GM21528 (cell line): ENCODE measurements at regions not wholly inside any gene's neighbourhood (a gene's known extent, or its start where the extent isn't known, plus 50 kb on each side); places are given as distances from the start of the nearest gene placed in this dataset.
"Not testable (repeated sequence)": the region's sequence is repeated elsewhere in the genome, so short reads cannot be mapped to it uniquely, and the experiment has no call there.

Experiments used
- ATAC-seq: cut with Tn5 transposase; IDR thresholded peaks from one replicate; pipeline ENCODE4 v1.9.1; 2021; ENCODE audit warnings: mild to moderate bottlenecking, moderate library complexity; ENCODE audit not compliant: unreplicated experiment, low FRiP score

DNA sequence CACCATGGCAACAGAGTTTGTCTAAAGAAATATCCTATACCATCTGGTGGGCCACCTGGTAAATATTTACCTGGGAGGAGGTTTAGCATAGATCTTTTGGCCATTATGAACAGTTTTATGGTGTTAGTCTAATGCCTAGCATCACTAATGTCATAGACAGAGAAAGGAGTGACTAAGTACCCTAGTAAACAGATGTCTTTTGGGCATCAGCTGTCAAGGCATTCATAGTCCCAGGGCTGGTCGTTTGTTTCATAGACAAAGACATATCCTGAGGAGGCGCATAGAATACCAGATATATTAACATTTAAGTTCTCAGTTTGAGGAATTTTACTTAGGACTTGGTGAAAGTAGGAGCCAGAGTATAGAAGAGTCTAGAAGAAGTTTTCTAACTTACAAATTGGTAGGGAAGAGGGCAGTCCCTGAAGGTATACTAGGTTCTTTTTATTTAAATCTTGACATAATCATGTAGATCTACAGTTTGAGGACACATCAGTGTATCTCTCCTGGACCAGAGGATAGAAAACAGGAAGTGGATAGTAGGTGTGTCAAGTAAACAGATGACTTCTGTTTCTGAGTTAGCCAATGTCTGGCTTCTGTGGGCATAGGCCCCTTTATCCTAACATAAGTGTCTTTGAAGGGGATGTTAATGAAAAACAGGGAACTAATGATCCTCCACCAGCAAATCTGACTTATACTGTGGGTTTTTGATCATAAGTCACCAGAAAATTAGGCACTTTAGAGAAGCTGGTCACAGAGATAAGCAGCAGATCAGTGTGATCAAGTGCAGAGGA, 105.0 kb upstream of the PRSS3 start:
- no peak for ATAC-seq

DNA sequence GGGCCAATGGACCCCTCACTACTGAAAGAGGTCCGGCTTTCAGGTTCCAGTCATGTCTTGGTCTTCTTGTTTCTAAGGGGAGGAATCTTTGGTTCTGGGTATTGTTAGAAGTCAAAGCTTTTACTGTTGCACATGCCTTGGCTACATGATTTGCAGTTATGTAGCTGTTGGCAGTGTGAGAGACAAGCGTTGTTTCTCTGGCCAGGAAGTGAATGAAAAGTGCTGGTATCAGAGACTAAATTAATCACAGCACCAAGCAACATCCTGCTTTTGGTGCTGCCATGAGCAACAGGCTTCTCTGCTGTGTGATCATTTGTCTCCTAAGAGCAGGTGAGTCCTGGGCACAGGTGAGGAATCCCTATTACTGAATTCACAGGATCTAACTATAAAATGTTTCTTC, 100.1 kb upstream of the PRSS3 start:
- no peak for ATAC-seq

DNA sequence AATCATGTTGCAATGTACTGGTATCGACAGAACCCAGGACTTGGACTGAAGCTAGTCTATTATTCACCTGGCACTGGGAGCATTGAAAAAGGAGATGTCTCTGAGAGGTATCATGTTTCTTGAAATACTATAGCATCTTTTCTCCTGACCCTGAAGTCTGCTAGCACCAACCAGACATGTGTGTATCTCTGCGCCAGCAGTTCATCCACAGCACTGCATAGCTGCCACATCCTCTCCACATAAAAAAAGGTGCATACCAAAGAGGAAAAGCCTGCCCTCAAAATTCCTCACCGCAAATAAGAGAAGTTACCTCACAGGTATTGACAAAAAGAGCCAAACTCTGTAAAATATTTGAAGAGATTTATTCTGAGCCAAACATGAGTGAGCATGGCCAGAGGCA, 99.5 kb upstream of the PRSS3 start:
- ATAC-seq: no peak

DNA sequence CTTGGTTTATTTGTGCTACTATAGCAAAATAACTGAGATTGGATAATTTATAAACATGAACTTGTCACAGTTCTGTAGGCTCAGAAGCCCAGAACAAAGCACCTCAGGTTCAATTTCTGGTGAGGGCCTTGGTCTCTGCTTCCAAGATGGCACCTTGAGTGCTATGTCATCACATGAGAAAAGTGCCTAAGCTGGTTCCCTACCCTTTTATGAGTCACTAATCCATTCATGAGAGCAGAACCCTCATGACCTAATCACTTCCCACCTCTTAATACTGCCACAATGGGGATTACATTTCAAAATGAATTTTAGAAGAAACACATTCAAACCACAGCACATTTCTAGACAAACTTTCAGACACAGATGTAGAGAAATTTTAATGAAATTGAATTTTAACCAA, 98.2 kb upstream of the PRSS3 start:
- ATAC-seq: no peak

DNA sequence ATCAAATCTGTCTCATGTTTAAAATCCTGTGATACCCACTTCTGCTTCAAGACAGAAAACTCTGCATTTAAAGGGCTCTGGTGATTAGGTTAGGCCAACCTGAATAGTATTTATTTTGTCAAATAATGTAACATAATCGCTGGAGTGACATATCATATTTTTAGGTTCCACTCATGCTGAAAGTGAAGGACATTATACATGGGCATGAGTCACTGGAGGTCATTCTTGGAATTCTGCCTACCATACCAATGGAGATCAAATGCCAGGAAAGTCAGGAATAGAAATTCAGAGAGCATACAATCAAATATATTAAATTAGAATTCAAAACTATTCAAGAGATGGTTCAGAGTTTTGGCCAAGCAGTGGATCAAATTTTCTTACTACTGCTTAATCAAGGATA, 97.1 kb upstream of the PRSS3 start:
- ATAC-seq: no peak

DNA sequence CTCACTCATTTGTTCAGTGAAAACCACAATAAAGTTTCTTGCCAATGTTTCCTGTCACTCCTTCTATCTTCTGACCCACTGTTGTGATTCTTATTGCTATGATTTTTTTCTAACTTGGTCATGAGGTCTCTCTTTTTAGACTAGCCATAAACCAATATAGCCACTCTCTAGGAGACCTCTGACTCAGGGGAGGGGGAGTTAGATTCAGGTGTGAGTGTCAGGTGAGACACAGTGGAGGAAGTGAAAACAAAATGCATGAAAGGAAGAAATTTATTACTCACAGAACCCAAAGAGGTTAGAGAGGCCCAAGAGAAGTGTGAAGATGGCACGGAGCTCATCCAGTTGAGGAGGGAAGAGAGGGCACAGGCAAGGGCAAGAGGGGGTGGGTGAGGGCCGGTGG, 94.4 kb upstream of the PRSS3 start:
- ATAC-seq: not testable (repeated sequence)

DNA sequence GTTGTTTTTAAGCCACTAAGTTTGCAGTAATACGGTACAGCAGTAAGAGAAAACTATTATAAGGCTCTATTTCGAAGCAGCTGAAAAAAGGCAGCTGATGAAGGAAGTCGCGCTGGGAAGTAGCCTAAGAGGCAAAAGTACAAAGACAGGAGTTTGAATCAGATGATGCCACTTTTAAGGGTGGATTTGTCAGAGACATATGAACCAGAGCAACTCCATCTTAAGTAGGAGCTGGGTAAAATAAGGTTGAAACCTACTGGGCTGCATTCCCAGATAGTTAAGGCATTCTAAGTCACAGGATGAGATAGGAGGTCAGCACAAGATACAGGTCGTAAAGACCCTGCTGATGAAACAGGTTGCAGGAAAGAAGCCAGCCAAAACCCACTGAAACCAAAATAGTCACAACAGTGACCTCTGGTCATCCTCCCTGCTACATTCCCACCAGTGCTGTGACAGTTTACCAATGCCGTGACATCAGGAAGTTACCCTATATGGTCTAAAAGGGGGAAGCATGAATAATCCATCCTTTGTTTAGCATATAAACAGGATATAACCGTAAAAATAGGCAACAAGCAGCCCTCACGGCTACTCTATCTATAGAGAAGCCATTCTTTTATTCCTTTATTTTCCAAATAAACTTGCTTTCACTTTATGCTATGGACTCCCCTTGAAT, 91.8 kb upstream of the PRSS3 start:
- ATAC-seq: no peak

DNA sequence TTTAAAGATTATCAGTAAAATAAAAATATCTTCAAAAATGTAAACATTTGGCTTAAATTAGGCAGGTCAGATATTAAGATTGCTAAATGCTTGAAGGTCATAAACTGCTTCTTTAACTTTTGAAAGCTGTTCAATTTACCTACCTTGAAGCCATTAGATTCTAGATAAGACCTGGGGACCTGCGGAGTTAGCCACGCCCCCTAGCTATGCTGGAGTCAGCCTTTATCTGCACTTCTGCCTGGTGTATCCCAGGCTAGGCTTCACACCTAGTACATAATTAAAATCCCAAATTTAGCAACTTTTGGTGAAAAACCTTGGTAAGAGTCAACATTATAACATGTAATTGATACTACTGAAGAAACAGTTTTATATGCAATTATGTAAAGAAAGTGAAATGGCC, 89.9 kb upstream of the PRSS3 start:
- not testable (repeated sequence) for ATAC-seq

DNA sequence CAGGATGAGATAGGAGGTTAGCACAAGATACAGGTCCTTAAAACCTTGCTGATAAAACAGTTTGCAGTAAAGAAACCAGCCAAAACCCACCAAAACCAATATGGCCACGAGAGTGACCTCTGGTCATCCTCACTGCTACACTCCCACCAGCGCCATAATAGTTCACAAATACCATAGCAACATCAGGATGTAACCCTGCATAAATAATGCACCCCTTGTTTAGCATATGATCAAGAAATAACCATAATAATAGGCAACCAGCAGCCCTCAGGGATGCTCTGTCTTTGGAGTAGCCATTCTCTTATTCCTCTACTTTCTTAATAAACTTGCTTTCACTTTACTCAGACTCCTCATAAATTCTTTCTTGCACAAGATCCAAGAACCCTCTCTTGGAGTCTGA, 86.9 kb upstream of the PRSS3 start:
- ATAC-seq: no peak

DNA sequence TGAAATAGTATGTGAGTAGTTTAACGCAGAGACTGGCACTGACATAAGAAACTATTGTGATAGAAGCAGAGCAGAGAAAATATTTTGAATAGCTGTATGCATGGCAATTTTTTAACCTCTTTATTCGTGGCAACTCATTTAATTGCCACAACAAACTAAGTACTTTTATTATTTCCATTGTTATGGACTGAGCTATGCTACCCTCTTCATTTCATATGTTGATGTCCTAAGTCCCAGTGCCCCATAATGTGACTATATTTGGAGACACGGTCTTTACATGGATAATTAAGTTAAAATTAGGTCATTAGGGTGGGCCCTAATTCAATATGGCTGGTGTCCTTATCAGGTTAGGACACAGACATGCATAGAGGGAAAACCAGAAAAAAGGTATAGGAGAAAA, 86.1 kb upstream of the PRSS3 start:
- no peak for ATAC-seq

DNA sequence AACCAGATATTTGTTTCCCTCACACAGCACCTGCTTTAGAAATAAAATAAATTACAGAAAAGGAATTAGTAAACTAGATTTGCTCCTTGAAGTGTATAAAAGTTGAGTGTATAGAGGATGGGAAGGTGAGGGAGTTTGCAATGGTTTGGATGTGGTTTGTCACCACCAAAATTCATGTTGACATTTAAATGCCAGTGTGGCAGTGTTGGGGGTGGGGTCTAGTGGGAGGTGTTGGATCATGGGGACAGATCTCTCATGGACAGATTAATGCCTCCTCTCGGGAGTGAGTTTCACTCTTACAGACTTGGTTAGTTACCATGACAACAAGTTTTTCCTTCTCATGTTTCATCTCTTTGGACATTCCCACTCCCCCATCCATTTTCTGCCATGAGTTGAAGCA, 83.9 kb upstream of the PRSS3 start:
- ATAC-seq: not testable (repeated sequence)

DNA sequence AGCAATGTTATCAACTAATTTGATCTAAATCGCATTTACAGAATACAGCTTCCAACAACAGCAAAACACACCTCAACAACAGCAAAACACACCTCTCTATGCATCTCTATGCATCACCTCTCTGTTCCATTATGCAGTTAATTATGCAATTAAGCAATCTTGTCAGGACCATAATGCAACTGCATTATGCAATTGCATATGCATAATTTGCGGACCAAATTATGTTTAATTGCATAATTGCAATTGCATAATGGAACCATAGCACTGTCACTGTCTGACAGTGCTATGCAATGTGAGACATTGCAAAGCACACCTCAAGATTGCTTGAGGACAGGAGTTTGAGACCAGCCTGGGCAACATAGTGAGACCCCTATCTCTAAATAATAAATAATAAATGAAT, 80.4 kb upstream of the PRSS3 start:
- no peak for ATAC-seq

DNA sequence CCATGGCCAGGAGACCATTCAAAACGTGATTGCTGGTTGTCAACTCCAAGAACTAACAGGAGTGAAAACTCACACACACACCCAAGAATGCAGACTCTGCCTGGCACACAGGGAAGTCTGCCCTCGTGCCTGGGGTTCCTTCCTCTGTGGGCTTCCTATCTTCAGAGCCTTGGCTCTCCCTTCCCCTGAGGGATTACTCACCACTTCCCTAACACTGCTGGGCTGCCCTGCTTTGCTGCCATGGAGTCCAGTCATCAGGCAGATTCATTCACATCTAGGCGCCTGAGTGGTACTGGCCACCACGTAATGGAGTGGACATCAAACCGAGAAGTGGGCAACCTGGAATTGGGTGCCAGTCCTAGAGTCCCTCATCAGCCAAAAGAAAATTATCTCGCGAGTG, 76.4 kb upstream of the PRSS3 start:
- no peak for ATAC-seq

DNA sequence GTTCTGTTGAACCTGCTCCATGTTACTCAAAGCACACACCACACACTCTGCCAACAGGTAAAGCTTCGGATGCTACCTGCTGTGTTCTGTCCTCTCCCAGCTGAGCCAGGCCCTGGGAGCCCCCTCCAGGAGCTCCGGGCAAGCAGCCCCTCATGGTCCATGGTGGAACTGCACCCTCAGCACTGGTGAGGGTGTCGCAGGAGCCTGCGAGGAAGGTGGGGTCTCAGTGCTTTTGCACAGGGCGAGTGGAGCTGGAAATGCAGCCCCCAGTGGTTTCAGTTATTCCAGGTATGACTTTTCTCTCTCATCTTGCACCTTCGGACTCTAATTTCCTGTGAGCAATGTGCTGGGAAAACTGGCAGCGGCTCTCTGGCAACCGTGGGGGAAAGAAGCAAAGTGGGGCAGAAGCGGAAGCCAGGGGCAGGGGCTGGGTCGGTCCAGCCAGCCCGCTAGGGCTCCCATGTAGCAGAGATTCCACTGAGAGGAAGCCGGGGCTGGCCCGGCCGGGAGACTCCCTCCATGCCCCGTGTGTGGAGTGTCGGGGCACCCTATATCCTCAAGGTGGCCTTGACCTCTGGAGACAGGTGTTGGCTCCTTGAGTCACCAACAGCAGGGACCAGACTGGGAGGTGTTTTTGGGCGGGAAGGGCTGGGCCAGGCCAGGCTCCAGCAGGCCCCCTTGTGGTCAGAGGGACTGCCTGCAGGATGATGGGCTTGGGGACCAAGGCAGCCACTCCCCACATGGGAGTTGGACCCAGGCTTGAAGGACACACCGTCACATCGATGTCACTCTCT, 75.6 kb upstream of the PRSS3 start:
- ATAC-seq: no peak

DNA sequence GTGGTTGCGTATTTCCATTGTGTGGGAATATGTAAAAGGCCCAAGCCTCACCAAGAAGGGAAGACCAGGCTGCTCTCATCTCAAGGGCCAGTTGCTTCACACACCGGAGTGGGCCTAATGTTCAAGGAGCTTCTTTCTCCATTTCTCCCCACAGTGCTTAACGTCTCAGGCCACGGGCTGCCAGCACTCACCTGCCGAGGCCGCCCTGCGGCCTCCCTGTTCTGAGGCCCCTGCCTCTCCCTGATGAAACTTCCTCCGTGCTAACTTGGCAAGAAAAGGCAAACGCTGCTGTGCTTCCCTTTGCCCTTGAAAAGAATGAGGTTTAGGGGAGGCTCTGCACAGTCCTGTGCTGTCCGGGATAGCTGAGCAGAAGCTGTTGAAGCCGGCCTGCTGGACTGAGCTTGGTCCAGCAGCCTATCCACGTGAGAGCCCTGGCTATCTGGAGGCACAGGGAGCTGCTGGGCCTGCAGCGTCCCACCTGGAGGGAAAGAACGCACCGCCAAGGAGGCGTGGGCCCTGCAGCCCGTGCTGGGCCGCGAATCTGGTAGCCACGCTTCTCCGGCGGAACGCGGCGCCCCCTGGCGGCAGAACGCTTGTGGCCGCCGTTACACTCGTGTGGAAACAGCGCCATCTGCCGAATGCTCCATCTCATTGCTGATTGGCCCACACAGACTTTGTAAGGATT, 73.5 kb upstream of the PRSS3 start:
- no peak for ATAC-seq

DNA sequence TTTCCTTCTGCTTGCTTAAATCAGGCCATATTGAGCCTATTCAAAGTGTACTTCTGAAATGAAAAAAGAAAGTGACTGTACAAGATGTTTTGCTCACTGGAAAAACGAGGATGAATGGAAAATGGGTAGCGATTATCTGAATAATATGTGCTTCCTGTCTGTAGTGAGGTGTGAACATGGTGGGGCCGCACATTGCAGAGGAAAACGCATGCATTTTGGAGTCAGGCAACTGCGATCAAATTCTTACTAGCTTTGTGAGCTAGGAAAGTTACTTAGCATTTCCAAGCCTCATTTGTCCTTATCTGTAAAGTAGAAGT, 73.0 kb upstream of the PRSS3 start:
- ATAC-seq: no peak

DNA sequence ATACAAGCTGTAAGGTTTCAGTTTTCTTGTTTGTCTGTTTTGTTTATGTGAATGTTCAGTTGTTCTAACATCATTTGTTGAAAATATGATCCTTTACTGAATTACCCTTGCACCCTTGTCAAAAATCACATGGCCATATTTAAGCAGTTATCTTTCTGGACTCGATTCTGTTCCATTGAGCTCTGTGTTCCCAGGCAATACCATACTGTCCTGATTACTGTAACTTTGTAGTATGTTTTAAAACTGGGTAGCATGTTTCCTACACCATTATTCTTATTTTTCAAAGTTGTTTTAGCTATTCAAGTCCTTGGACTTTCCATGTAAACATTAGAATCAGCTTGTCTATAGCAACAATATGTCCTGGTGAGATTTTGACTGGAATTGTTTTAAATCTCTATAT, 66.7 kb upstream of the PRSS3 start:
- no peak for ATAC-seq

DNA sequence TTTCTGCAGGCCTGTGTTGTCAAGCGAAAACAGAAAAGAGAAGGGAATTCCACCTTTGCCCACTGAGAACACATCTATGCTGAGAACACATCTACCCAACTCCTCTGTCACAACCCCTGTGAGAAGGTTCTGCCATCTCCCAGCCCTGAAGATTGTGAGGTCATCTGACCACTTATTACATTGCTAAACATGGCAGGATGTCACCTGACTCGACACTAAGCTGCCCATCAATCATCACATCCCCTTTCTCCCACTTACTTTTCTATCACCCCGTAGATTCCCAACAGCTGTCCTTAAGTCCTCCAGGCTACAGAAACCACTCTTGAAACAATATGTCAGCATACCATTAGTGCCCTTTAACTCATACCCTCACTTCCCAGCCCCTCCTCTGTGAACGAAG, 64.2 kb upstream of the PRSS3 start:
- no peak for ATAC-seq

DNA sequence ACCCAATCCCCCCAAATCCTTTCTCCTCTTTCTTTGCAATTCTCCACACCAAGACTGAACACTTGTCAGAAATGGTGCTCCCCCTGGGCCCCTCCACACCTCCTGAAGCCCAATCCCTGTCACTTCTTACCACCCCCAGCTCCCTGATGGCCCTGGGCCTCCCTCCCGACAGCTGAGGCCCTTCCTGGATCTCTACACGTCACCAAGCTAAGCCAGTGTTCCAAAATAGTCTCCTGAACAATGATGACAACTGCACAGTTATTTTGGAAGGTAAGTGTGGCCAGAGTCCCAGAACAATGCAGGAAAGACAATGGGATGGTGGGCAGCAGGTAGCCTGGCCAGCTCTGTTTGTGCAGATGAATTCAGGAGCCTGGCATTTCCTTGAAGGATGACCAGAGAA, 63.7 kb upstream of the PRSS3 start:
- ATAC-seq: no peak

DNA sequence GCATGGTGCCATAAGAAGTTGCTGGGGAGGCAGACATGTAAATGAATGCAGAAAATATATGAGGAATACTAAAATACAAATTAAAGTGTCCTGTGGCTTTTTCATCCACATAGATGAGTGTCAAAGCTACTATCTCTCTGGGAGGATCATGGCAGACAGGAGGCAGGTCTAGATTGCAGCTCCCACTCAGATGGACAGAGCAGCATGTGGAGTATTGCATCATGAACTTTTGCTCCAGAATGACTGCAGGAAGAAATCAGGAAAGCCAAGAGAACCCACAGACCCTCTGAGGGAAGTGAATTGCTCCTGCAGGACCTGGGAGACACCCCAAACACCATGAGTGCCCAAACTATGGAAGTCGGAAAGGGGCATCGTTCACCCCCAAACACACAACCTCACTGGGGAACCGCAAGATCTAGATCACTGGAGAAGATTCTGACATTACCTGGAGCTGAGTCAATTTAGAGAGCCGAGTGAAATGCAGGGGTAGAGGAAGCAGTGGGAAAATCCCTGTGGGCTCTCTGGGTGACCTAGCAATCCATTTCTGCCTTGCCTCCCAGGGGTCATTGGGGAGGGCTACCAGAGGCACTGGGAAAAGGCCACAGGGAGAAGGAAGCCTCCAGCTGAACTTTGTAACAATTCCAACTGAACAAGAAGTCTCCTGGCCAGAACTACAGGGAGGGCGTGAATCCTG, 61.0 kb upstream of the PRSS3 start:
- not testable (repeated sequence) for ATAC-seq
